Bone marrow (tissue), 2 donors: ENCODE measurements at regions not wholly inside any gene's neighbourhood (a gene's known extent, or its start where the extent isn't known, plus 50 kb on each side); places are given as distances from the start of the nearest gene placed in this dataset.
"Not testable (repeated sequence)": the region's sequence is repeated elsewhere in the genome, so short reads cannot be mapped to it uniquely, and the experiment has no call there.

Source experiments
- DNase-seq, 2 donors: peaks; one replicate each; lab custom pipeline; 2025; lab: John Stamatoyannopoulos, UW

GRCh38 chr1:176396604-176397395 is 66.2 kb upstream of the PAPPA2 start:
- not testable (repeated sequence) for DNase-seq

GRCh38 chr1:176391621-176392020 is 71.4 kb upstream of the PAPPA2 start:
- no peak for DNase-seq

GRCh38 chr1:176384841-176385240 is 78.1 kb upstream of the PAPPA2 start:
- DNase-seq, result no peak

GRCh38 chr1:176382163-176382562 is 80.8 kb upstream of the PAPPA2 start:
- no peak for DNase-seq

- no peak for DNase-seq
Measured at GRCh38 chr1:176379626-176380339, 83.2 kb upstream of the PAPPA2 start.

- DNase-seq, result peak; percentile 3 to 16
Measured at GRCh38 chr1:176374967-176375569, 87.9 kb upstream of the PAPPA2 start.

- no peak for DNase-seq
Measured at GRCh38 chr1:176364236-176364905, 98.6 kb upstream of the PAPPA2 start.

GRCh38 chr1:176349135-176349715 is 113.8 kb upstream of the PAPPA2 start:
- not testable (repeated sequence) for DNase-seq

GRCh38 chr1:176341656-176342055 is 121.3 kb upstream of the PAPPA2 start:
- DNase-seq, result no peak

- no peak for DNase-seq
Measured at GRCh38 chr1:176338877-176339276, 124.1 kb upstream of the PAPPA2 start.

GRCh38 chr1:176330782-176331181 is 123.7 kb upstream of the COP1 start:
- DNase-seq, result no peak

- DNase-seq, result no peak
Measured at GRCh38 chr1:176325664-176326063, 118.6 kb upstream of the COP1 start.

GRCh38 chr1:176323472-176323871 is 116.4 kb upstream of the COP1 start:
- no peak for DNase-seq

- no peak for DNase-seq
Measured at GRCh38 chr1:176315519-176316220, 108.6 kb upstream of the COP1 start.

GRCh38 chr1:176296602-176297001 is 89.5 kb upstream of the COP1 start:
- not testable (repeated sequence) for DNase-seq

GRCh38 chr1:176285996-176286395 is 78.9 kb upstream of the COP1 start:
- DNase-seq, result no peak

- DNase-seq, result no peak
Measured at GRCh38 chr1:176271572-176271971, 64.5 kb upstream of the COP1 start.
